ENCODE measurements at regions not wholly inside any gene's neighbourhood (a gene's known extent, or its start where the extent isn't known, plus 50 kb on each side); places are given as distances from the start of the nearest gene placed in this dataset.

DNA sequence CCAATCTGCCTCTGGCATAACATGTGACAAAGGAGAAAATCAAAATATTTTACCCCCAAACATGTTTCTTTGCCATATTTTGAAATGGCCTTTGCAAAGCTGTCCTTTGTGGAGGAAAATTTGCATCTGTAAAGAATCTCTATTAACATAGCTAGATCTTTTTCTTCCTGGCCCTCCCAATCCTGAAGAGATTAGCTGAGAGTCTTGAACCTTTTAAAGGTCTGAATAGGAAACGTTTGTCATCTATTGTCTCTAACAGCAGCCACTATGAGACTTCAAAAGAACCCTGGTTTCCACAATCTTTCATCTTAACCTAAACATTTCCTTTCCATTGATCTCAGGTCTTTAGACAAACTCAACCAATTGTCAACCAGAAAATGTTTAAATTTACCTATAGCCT is 520.9 kb upstream of the TGFBR2 start:
- Histone ChIP-seq H3K9me3 (no peaks in the 10 kb centered on the region), H3K4me3 (ENCODE audit: low read depth in 1 of 2, low read length in 1 of 2) (no peak overlapping the region), H3K27me3 (no peaks in the 10 kb centered on the region), H3K27ac (no peak overlapping the region), H3K4me1 (ENCODE audit: control insufficient read depth in 1 of 2, insufficient read depth in 1 of 2, low read depth in 1 of 2, low read length in 1 of 2) (peaks cover 13 to 22% of the 10 kb centered on the region in 2 experiments), H3K36me3 (no peaks in the 10 kb centered on the region)
- TF ChIP-seq, protein P1, sequence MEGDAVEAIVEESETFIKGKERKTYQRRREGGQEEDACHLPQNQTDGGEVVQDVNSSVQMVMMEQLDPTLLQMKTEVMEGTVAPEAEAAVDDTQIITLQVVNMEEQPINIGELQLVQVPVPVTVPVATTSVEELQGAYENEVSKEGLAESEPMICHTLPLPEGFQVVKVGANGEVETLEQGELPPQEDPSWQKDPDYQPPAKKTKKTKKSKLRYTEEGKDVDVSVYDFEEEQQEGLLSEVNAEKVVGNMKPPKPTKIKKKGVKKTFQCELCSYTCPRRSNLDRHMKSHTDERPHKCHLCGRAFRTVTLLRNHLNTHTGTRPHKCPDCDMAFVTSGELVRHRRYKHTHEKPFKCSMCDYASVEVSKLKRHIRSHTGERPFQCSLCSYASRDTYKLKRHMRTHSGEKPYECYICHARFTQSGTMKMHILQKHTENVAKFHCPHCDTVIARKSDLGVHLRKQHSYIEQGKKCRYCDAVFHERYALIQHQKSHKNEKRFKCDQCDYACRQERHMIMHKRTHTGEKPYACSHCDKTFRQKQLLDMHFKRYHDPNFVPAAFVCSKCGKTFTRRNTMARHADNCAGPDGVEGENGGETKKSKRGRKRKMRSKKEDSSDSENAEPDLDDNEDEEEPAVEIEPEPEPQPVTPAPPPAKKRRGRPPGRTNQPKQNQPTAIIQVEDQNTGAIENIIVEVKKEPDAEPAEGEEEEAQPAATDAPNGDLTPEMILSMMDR (IDR thresholded peaks at IDR 0.05) = no peak

DNA sequence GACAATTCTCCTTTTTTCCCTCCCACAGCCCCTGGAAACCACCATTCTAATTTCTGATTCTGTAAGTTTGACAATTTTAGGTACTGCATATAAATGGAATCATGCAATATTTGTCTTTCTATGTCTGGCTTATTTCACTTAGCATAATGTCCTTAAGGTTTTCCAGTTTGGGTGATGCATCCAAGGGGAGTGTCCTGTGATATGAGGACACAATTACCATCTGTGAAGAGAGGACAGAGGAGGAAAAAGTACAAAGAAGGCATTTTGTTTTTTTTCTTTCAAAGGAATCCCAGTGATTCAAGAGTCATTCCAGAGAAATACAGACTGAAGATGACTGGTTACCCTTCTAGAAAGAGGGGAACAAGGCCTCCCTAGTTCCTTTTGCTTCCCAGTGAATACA is 514.7 kb upstream of the TGFBR2 start:
- H3K9me3 ChIP-seq = no peaks in the 10 kb centered on the region
- TF ChIP-seq, protein P1 (IDR thresholded peaks at IDR 0.05) = no peak
- no peak overlapping the region for H3K4me3 ChIP-seq (ENCODE audit: low read depth in 1 of 2, low read length in 1 of 2)
- H3K27ac ChIP-seq = no peak overlapping the region
- H3K27me3 ChIP-seq = no peaks in the 10 kb centered on the region
- H3K36me3 ChIP-seq = no peaks in the 10 kb centered on the region
- H3K4me1 ChIP-seq (ENCODE audit: control insufficient read depth in 1 of 2, insufficient read depth in 1 of 2, low read depth in 1 of 2, low read length in 1 of 2) = peaks cover 13 to 22% of the 10 kb centered on the region in 2 experiments

DNA sequence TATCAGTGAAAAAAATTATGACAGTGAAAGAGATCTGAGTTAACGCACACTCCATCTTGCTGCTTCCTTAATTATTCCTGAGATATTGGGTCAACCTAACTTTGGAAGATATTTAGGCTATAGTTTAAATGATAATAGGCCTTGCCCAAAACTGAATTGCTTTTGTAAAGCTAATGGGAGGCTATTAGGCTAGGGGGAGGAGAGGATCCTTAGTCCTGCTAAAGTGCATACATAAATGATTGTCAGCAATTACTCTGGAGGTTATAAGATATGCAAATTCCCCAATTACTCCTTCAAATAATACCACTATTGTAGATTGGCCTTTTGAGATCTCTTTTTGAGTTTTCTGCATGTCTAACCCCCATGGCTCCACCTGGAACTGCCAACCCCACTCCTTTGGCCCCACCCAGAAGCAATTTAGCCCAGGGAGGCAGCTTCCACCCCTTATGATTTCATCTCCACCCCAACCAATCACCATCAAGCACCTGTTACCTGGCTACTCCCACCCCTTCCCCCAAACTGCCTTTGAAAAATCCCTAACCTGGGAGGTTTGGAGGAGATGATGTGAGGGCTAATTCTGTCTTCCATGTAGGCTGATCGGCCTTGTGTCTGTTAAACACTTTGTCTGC is 509.3 kb upstream of the TGFBR2 start:
- H3K27ac ChIP-seq = no peak overlapping the region
- H3K27me3 ChIP-seq = no peaks in the 10 kb centered on the region
- no peaks in the 10 kb centered on the region for H3K36me3 ChIP-seq
- H3K9me3 ChIP-seq = no peaks in the 10 kb centered on the region
- no peak overlapping the region for H3K4me3 ChIP-seq (ENCODE audit: low read depth in 1 of 2, low read length in 1 of 2)
- TF ChIP-seq, protein P1 (IDR thresholded peaks at IDR 0.05) = no peak
- no peaks in the 10 kb centered on the region for H3K4me1 ChIP-seq (ENCODE audit: control insufficient read depth in 1 of 2, insufficient read depth in 1 of 2, low read depth in 1 of 2, low read length in 1 of 2)

DNA sequence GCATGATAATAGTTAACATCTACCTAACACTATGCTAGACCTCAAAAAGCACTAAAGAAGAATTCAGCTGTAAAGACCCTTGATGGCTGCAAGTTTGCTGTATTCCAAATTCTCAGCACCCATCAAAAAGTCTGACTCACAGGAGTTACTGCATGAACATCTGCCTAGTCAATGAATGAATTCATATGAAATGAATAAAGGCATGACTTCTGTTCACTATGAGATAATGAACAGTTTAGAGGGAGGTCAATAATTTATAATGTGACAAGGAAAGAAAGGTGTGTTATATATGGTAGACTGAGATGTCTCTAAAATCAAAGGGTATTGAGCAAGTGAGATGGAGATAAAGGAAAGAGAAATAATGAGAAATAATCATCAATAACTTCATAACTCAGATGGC is 508.2 kb upstream of the TGFBR2 start:
- Histone ChIP-seq H3K36me3 (no peaks in the 10 kb centered on the region), H3K4me3 (ENCODE audit: low read depth in 1 of 2, low read length in 1 of 2) (no peak overlapping the region), H3K4me1 (ENCODE audit: control insufficient read depth in 1 of 2, insufficient read depth in 1 of 2, low read depth in 1 of 2, low read length in 1 of 2) (no peaks in the 10 kb centered on the region), H3K9me3 (no peaks in the 10 kb centered on the region), H3K27ac (no peak overlapping the region), H3K27me3 (no peaks in the 10 kb centered on the region)
- TF ChIP-seq, protein P1 (IDR thresholded peaks at IDR 0.05) = no peak

DNA sequence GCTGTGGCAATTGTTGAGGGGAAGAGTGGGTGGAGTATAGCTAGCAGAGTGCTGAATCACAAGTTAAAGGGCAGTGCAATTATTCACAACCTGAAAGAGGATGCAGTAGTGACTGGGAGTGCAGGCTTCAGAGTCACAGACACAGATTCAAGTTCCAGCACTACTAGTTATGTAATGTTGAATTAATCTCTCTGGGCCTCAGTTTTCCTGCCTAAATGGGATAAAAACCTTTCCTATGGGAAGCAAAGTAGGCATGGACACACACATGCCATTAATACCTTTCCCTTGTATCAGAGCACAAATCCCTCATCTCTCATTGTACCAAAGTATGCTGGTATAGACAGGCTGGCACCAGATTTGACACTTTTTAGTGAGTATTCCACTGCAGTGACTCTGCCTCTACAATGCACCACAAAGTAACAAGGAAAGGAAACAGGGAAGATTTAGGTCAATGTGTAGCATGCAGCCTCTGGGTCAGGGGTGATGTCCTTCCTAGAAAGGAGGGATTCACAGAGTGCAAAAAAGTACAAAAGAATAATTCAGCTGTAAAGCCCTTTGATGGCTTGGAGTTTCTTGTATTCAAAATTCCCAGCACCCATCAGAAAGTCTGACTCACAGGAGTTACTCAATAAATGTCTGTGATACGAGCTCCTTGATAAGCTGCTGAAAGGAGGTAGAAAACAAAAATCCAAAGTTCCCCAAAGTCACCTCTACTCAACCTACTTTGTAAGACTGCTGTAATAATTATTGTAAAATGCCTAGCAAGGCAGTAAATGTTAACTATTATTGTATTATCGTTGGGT is 507.5 kb upstream of the TGFBR2 start:
- no peaks in the 10 kb centered on the region for H3K9me3 ChIP-seq
- no peak overlapping the region for H3K27ac ChIP-seq
- no peaks in the 10 kb centered on the region for H3K36me3 ChIP-seq
- no peaks in the 10 kb centered on the region for H3K27me3 ChIP-seq
- H3K4me1 ChIP-seq (ENCODE audit: control insufficient read depth in 1 of 2, insufficient read depth in 1 of 2, low read depth in 1 of 2, low read length in 1 of 2) = no peaks in the 10 kb centered on the region
- H3K4me3 ChIP-seq (ENCODE audit: low read depth in 1 of 2, low read length in 1 of 2) = no peak overlapping the region
- TF ChIP-seq, protein P1 (IDR thresholded peaks at IDR 0.05) = no peak
